Effector CD8-positive, alpha-beta T cell (primary cell): ENCODE measurements at regions not wholly inside any gene's neighbourhood (a gene's known extent, or its start where the extent isn't known, plus 50 kb on each side); places are given as distances from the start of the nearest gene placed in this dataset.
"Not testable (repeated sequence)": the region's sequence is repeated elsewhere in the genome, so short reads cannot be mapped to it uniquely, and the experiment has no call there.

Experiments
- DNase-seq: peaks from one replicate; lab custom pipeline; 2025; lab: John Stamatoyannopoulos, UW

DNA sequence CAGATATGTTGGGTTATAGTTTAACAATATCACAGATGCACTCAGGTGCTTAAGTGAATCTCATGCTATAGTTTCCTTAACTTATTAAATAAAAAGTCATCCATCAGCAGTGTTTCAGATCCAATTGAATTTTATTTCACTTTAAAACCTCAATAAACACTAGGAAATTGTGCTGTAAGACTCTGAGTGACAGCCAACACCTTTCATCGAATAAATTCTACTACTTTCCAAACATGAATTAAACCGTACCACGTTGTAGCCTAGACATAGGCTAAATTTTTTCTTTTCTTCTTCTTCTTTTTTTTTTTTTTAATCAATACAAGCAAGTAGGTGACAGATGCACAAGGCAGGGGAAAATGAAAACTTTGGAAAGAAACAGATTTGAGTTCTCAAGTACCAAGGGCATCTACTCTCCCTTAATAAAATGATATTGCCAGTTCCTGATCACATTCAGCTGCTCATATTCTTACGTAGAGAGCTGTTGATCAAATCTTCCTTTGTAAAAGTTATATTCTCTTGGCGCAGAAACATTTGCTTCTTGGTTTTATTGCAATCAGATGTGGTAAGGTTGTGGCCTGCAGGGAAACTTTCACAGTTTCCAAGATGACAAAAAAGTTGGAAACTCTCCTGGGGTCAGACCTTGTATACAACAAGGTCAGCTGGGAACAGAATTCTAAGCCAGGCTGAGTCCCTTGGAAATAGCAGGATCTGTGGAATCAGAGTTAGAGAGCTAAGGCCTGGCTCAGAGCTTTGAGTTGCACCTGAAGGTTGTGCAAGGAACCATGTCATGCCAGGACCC, 147.7 kb downstream of the CD47 start:
- DNase-seq = no peak

DNA sequence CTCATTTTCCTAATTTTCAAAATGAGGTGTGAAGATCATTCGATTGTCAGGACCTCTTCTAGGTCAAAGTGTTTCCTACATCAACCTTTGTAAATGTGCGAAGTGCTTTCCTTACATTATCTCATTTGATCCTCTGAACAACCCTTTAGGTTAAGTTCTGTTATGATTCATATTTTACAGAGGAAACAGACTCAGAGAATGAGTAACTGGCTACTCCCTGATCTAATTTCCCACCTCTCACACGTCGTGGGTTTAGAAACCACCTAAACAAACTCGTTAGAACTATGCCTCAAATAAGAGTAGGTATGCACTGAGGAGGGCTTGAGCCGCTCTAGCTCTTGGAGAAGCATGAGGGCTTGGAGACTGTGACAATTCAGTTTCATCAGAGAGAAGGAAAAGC, 148.6 kb downstream of the CD47 start:
- DNase-seq = no peak

DNA sequence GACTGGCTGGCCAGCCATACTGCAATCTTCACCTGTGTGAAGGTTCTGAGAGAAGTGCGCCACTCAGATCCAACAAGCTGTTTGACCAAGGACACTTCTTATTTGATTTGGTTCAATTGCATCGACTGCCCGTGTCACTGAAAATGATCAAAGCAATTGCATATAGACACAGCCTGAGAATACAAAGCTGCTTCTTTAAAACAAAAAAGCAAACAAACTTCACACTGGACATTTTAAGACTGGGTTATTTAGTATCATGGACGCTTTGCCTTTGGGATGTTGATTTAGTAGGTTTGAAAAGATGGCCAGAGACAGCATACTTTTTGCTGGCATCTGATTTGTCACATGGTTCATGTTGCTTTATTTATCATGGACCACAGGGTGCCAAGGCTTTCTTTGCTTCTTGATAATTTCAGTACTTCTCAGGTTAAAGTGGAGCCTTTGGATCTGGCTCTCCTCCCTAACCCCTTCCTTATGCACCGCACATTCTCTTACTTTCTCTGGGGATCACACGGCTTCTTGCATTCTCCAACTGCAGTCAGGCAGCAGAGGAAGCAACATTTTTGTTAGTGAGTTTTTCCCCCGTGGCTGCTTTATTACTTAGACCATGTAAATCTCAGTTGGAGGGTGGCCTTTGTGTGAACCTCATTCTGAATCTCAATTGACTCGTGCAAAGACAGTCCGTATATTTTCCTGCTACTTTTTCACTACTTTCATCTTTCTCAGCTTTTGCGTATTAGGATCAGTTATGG, 151.0 kb downstream of the CD47 start:
- no peak for DNase-seq

DNA sequence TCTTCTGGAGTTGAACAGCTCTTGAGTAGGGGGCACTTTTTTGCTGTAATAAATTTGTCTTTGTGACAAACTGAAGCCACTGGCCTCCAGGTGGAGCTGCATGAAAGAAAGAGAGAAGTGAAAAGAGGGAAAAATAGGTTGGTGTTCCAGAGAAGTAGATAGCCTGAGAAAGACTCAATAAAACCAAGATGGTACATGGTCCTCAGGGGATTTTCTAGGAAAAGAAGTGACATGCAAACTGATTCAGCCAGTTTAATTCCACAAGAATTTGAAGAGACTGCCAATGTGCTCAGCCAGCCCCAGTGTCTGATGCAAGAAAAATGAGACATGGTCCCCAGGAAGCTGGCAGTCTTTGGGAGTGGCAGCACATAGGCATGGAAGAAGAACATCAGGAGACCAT, 152.7 kb downstream of the CD47 start:
- no peak for DNase-seq

DNA sequence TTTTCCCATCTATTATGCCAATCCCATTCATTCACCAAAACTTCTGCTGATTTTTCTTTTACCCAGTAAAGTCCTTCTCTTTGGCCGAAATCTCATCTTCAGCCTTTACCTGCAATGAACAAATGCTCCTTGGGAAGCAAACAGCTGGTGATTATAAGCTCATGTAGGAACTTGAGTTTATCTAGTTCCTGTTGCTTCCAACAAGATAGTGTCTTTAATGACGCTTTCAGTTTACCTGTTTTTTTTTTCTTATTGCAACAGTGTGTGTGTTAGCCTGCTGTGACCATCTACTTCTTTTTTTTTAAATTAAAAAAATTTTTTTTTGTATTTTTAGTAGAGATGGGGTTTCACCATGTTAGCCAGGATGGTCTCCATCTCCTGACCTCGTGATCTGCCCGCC, 156.0 kb downstream of the CD47 start:
- no peak for DNase-seq

DNA sequence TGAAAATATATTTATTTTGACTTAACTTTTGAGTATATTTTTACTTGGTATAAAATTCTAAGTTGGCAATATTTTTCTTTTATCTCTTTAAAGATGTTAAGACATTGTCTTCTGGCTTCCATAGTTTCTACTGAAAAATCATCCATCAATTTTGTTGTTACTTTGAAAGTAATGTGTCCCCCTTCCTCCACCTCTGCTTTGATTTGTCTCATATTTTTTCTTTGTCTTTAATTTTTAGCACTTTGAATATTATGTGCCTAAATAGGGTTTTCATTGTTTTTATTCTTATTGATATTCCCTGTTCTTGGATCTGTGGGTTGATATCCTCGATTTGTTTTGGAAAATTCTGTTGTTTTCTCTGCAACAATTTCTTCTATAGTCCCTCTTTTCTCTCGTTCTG, 157.4 kb downstream of the CD47 start:
- no peak for DNase-seq

DNA sequence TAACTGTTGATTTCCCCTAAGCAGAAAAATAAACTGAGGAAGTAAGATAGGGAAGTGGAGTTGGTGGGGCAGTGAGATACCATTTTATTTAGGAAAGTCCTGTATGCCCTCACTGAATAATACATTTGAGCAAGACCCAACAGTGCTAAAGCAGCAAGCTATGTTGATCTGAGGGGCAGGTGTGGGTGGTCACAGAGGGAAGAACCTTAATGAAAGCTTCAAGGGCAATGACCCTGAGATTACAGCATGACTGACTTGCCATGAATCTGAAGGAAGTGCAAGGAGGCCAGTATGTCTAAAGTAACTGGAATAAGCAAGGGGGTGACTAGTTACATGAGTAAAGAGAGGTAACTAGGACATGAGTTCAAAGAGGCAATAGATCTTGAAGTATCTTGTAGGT, 159.5 kb downstream of the CD47 start:
- DNase-seq = no peak

DNA sequence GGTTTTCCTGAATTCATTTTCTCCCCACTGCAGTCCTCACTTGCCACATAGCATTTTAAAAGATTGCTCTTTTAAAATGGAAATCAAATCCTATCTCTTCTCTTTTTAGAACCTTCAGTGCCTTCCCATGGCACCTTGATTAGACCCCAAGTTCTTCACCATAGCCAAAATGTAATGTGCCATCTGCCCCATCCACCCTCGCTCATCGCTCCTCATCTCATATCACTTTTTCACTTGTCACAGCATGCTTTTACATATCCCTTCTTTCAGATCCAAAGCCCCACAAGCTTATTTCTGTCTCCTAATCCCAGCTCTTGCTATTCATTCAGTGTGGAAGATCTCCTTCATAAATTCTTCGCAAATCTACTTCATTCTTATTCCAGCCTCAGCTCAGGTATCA, 161.7 kb downstream of the CD47 start:
- DNase-seq = no peak

DNA sequence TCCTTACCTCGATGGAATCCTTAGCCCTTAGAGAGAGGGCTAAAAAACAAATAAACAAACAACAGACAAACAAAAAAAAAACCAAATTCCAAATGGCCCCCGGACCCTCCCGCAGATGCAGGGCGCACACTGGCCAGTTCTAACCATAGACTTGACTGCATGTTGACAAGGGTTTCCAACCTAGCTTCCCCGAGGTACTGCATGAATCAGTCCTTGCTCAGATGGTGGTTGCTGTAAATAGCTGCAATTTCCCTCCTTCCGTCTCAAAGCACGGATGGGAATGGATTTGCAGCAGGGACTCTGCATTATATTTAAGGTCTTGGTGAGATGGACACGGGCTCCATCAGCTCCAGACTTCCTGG, 162.8 kb downstream of the CD47 start:
- no peak for DNase-seq

DNA sequence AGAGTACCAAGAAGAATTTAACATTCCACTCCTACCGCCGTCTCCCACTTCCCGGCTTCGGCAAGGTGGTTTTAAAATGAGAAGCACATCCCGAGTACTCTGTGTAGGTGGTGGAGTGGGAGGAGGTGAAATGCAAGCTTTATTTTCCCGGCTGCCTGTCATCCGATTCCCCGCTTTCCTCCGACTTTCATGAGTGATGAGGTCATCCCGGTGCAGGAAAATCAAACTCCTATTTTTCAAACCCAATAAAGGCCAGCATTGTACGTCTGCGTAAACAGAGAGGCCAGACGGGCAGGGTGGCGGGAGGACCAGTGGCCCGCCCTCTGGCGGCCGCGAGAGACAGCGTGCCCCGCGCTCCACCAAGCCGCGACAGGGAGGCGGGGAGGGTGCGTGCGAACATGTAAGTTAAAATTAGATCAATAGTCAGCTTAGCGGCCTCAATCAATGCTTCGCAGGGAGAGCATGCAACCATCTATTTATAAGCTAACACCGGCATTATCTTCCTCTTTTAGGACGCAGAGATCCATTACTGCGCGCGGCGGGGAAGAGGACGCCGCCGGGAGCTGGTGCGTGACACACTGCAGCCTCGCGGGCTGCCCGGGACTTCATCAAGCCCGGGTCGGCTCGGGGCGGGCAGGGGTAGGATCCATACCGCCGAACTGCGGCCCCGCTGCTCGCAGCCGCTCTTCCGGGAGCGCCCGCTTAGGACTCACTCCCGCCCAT, 163.3 kb downstream of the CD47 start:
- DNase-seq = peak; percentile 18

DNA sequence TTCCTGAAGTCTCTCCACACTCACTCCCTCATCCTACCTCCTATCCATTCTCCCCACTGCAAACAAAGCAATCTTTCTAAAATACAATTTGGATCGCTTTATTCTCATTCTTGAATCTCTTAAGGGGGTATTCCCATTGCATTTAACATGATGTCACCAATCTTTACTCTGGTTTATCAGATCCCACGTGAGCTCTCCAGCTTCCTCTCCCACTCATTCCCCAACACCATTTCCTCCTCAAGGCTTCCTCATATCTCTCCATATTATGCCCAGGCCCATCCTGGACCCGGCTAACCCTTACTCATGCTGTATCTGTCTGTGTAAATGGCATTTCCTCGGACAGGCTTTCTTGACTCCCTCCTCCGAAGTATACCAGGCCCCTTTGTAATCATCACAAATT, 165.0 kb downstream of the CD47 start:
- DNase-seq = no peak

DNA sequence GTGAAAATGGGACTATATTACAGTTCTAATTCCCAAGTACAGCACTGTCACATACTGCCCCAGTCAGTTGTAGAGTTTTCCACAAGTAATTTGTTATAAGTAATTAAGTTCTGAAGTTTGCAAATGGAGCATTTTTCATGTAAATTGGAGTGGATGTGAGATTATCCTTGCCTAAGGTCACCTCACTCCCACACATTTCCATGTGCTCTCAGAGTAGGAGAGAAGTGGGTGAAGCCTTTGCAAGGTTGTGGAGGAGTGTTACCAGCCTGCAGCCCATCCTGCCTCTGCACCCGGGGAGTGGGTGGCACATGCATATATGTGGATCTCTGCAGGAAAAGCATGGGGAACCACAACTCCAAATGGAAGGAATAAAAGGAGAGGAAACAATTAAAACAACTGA, 169.8 kb downstream of the CD47 start:
- DNase-seq = no peak

DNA sequence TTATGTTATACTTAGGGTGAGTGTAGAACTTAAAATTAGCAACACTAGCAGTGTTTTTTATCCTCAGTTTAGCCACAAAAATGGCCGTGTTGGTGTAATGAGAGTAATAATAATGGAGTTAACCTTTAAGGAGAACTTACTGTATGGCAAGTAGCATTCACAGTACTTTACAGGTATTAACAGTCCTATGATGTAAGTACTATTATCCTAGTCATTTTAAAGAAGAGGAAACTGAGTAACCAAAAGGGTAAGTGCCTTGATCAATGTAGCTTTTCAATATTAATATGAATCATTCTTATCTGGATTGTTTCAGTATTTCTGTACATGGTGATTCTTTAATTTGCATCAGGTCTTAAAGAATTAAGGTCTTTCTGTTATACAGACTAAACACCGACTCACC, 170.3 kb downstream of the CD47 start:
- no peak for DNase-seq

DNA sequence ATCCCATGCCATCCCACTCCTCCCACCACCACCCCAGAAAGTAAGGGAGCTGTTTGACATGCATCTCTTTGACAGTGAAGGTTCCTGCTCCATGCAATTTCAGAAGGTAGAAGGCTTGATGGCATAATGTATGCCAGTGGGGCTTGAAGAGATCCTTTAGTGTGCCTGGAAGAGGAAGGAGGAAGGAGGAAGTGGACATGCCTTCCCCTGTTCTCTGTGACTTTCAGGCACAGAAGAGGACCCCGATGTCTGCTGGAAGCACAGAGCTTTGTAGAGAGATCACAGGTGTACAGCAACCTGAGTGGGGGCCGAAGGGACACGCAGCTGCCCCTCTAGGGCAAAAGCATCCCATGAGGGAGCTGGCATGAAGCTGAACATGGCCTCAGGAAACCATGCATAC, 171.6 kb downstream of the CD47 start:
- DNase-seq = no peak

DNA sequence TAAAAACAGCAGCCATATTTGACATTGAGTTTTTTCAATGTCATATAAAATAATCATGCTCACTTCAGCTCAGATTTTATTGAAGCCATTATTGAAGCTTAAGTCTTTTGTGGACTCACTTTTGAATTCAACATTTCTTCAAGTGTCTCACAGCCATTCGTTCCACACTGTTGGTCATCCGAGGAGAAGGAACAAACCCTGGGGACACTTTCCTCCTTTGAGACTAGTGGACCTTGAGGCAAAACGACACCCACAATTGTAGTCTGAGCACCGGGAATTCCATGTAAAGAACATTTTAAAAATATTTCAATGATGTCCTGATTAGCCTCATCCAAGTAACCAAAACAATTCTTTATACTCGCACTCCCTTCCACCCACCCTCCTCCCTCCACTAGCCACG, 174.7 kb downstream of the CD47 start:
- DNase-seq = no peak

DNA sequence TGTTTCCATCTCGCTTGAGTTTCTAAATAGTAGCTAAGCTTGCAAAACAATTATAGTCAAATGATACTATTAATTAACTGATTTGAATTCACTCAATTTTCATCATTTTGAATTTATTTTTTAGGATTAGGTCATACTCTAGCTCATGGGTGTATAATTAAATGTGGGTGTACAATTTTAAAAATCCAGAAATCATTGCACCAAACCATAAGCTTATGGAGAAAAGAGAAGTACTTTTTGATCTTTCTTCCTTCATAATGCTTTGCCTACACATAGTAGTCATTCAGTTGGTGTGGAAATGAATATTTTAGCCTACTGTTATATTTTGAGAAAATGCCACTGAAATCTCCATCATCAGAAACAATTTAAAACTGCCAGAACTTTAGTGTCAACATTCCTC, 175.1 kb downstream of the CD47 start:
- no peak for DNase-seq

DNA sequence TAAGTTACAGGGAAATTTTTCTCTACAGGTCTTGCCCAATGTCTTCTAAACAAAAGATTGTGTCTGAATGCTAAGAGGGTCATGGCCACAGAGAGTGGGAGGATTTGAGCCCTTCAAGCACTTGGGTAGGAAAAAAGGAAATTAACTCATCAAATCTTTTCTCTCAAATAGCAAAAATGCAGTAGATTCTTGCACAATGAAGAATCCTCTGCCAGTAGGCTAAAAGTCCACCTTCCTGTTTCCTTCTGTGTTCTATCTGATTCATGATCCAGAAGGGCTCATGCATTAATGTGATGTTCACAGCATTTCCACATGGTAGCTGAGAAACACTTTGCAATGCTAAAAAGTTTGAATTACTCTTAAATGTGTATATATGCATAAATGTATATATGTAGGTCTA, 177.1 kb downstream of the CD47 start:
- DNase-seq = no peak

DNA sequence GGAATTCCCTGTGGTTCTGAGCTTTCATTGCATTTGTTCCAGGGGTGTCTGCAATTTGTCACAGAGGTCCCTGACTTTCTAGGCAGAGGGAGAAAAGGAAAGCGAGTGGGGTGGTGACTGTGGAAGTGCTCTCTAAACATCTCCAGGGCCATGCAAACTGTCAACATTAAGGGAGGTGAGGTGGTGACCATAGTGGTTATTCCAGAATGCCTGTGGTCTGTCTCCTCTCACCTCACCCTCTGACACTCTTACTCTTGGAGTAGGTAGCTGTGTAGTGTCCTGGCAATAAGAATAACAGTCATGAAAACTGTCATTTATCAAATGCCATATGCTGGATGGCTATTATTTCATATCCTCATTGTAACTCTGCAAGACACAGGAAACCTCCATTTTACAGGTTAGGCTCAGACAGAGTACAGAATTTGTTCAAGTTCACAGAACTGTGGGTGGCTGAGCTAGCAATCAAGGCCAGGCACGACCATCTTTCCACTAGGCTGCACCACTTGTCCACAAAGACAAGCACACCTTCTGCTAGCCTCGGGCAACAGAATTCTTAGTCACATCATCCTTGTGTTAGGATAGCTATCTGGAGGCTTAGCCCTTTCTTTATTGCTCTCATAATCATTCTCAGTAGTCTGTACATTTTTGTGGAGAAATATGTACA, 179.4 kb downstream of the CD47 start:
- no peak for DNase-seq

DNA sequence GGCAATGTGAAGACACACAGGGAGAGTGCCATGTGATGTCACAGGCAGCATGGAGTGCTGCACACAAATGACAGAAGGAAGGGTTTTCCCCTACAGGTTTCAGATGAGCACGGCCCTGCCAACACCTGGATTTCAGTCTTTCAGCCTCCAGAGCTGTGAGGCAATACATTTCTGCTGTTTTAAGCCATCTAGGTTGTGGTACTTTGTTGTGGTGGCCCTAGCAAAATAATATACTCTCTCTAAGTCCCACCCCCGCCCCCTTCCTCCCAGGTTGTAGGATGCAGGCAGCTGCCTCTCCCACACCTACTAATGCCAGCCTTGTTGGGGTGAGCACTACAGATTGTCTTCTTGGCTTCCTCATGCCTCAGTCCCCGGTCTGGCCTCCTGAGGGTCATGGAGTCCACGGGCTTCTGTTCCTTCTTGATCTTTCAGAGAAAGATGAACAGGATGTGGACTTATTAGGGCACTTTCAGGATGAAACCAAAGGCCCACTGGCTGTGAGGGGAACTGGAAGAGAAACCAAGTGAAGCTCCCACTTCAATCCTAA, 180.0 kb downstream of the CD47 start:
- no peak for DNase-seq

DNA sequence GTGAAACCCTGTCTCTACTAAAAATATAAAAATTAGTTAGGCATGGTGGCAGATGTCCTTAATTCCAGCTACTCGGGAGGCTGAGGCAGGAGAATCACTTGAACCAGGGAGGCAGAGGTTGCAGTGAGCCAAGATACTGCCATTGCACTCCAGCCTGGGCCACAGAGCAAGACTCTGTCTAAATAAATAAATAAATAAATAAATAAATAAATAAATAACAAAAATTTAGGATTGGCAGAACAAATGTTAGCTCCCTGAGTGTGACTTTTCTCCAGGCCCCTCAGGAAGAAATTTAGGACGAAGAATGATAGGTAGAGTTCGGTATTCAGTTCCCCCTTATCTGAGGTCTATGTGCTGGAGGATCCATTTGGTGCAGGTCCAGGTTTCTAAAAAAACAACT, 181.2 kb downstream of the CD47 start:
- DNase-seq = not testable (repeated sequence)

DNA sequence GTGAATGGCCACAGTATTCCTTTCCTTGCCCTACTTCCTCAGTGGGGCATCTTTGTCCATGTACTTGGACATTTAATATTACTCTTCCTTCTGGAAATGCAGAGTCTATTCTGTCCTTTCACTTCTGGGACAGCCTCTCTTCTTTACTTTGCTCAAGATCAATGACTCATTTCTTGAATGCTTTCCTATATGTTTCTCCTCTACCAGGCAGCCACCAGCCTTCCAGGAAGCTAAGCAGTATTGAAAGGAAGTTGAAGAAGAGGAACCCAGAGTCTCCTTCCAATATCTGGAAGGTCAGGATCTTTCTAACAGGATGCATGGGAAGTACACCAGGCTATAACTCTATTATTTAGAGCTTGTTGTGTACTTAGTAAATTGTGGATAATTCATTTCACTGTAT, 182.8 kb downstream of the CD47 start:
- no peak for DNase-seq

DNA sequence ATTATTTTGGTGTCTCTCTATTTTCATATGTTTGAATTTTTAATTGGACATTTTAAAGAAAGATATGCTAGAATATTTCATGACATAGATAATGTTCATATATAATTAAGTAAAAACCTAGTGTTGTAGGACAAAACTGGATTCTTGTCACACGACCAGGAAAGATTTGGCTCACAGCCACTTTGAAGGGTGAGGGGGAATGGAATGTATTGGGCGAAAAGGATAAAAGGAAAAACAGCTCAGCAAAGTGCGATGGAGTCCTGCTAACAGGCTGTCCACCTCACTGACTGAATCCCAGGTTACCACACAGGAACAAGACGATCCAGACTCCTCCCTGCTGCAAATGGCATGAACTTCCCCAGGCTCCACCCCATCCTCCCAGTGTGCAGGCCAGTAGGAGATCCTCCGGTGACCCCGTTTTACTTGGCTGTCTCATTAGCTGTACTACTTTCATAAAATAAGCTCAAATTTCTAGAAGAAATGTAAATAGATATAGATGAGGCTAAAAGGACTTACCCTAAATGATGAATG, 186.2 kb downstream of the CD47 start:
- no peak for DNase-seq
